ENCODE measurements at regions not wholly inside any gene's neighbourhood (a gene's known extent, or its start where the extent isn't known, plus 50 kb on each side); places are given as distances from the start of the nearest gene placed in this dataset.

- H3K4me3 ChIP-seq, result no peak overlapping the region
- in situ Hi-C loops (cut with MboI; ENCODE audit: low pct_unique_long_range_greater_than_20kb in 2 of 9, low sequenced_read_pairs in 9 of 9, unreplicated experiment in 9 of 9), result no loop called here
- WGBS, 10 experiments, result 0 to 83% (median 60%) methylated on average over 1 of the region's 1 CpG; no CpG with 5 or more reads in 1 of the 10 experiments
- no peaks in the 10 kb centered on the region for H3K4me1 ChIP-seq (replicated peaks in 1 of 2)
- ATAC-seq (replicated peaks in 6 of 8), result peak in 1 of 8 experiments; percentile 43
- no peak overlapping the region for H3K27ac ChIP-seq
These were observed 499.2 kb upstream of the COX7C start for GRCh38 chr5:86118542-86118941.

GRCh38 chr5:86124333-86124732 is 493.4 kb upstream of the COX7C start:
- WGBS, 10 experiments, result 7 to 100% (median 72%) methylated on average over 1 to 3 of the region's 3 CpGs; no CpG with 5 or more reads in 3 of the 10 experiments
- H3K4me3 ChIP-seq, result no peak overlapping the region
- H3K27ac ChIP-seq, result no peak overlapping the region
- ATAC-seq (replicated peaks in 6 of 8), result peak in 3 of 8 experiments; percentile 12 to 65 (median 32)
- in situ Hi-C loops (cut with MboI; ENCODE audit: low pct_unique_long_range_greater_than_20kb in 2 of 9, low sequenced_read_pairs in 9 of 9, unreplicated experiment in 9 of 9), result no loop called here
- H3K4me1 ChIP-seq (replicated peaks in 1 of 2), result peaks cover 0 to 8% of the 10 kb centered on the region in 2 donors

- Histone ChIP-seq H3K4me1 (replicated peaks in 1 of 2) (peaks cover 0 to 8% of the 10 kb centered on the region in 2 donors), H3K27ac (no peak overlapping the region), H3K4me3 (no peak overlapping the region)
- peak in 2 of 8 experiments; percentile 19 to 32 for ATAC-seq (replicated peaks in 6 of 8)
- in situ Hi-C loops (cut with MboI; ENCODE audit: low pct_unique_long_range_greater_than_20kb in 2 of 9, low sequenced_read_pairs in 9 of 9, unreplicated experiment in 9 of 9), result no loop called here
- WGBS, 10 experiments, result 7 to 86% (median 50%) methylated on average over 1 to 2 of the region's 2 CpGs; no CpG with 5 or more reads in 1 of the 10 experiments
These were observed 491.8 kb upstream of the COX7C start for GRCh38 chr5:86125731-86126601.

- H3K4me3 ChIP-seq, result no peak overlapping the region
These were observed 490.0 kb upstream of the COX7C start for GRCh38 chr5:86127696-86128095.

GRCh38 chr5:86129009-86129408 is 488.7 kb upstream of the COX7C start:
- peaks cover 0 to 8% of the 10 kb centered on the region in 2 donors for H3K4me1 ChIP-seq (replicated peaks in 1 of 2)
- ATAC-seq (replicated peaks in 6 of 8), result no peak
- in situ Hi-C loops (cut with MboI; ENCODE audit: low pct_unique_long_range_greater_than_20kb in 2 of 9, low sequenced_read_pairs in 9 of 9, unreplicated experiment in 9 of 9), result no loop called here

More at GRCh38 chr5:86127696-86128095, 490.0 kb upstream of the COX7C start:
- in situ Hi-C loops (cut with MboI; ENCODE audit: low pct_unique_long_range_greater_than_20kb in 2 of 9, low sequenced_read_pairs in 9 of 9, unreplicated experiment in 9 of 9), result no loop called here
- Histone ChIP-seq H3K27ac (no peak overlapping the region), H3K4me1 (replicated peaks in 1 of 2) (peaks cover 0 to 8% of the 10 kb centered on the region in 2 donors)
- ATAC-seq (replicated peaks in 6 of 8), result no peak
- WGBS, 10 experiments, result 0 to 100% (median 50%) methylated on average over 1 of the region's 1 CpG; no CpG with 5 or more reads in 1 of the 10 experiments

GRCh38 chr5:86137297-86137696 is 480.4 kb upstream of the COX7C start:
- Histone ChIP-seq H3K4me1 (replicated peaks in 1 of 2) (no peaks in the 10 kb centered on the region), H3K4me3 (no peak overlapping the region), H3K27ac (no peak overlapping the region)
- 8 to 93% (median 66%) methylated on average over 1 to 2 of the region's 2 CpGs for WGBS, 10 experiments
- ATAC-seq (replicated peaks in 6 of 8), result no peak
- in situ Hi-C loops (cut with MboI; ENCODE audit: low pct_unique_long_range_greater_than_20kb in 2 of 9, low sequenced_read_pairs in 9 of 9, unreplicated experiment in 9 of 9), result no loop called here

More at GRCh38 chr5:86129009-86129408, 488.7 kb upstream of the COX7C start:
- Histone ChIP-seq H3K4me3 (no peak overlapping the region), H3K27ac (no peak overlapping the region)

GRCh38 chr5:86143837-86144236 is 473.9 kb upstream of the COX7C start:
- no peaks in the 10 kb centered on the region for H3K4me1 ChIP-seq (replicated peaks in 1 of 2)
- no peak for ATAC-seq (replicated peaks in 6 of 8)
- no peak overlapping the region for H3K27ac ChIP-seq
- WGBS, 10 experiments, result 6 to 93% (median 51%) methylated on average over 2 to 3 of the region's 3 CpGs; no CpG with 5 or more reads in 4 of the 10 experiments
- in situ Hi-C loops (cut with MboI; ENCODE audit: low pct_unique_long_range_greater_than_20kb in 2 of 9, low sequenced_read_pairs in 9 of 9, unreplicated experiment in 9 of 9), result no loop called here
- H3K4me3 ChIP-seq, result no peak overlapping the region

- in situ Hi-C loops (cut with MboI; ENCODE audit: low pct_unique_long_range_greater_than_20kb in 2 of 9, low sequenced_read_pairs in 9 of 9, unreplicated experiment in 9 of 9), result no loop called here
- no peak for ATAC-seq (replicated peaks in 6 of 8)
- H3K4me1 ChIP-seq (replicated peaks in 1 of 2), result no peaks in the 10 kb centered on the region
- no peak overlapping the region for H3K27ac ChIP-seq
- H3K4me3 ChIP-seq, result no peak overlapping the region
- WGBS, 10 experiments, result 0 to 100% (median 52%) methylated on average over 1 to 3 of the region's 3 CpGs; no CpG with 5 or more reads in 4 of the 10 experiments
These were observed 464.7 kb upstream of the COX7C start for GRCh38 chr5:86152988-86153560.

- Histone ChIP-seq H3K4me1 (replicated peaks in 1 of 2) (no peaks in the 10 kb centered on the region), H3K27ac (no peak overlapping the region), H3K4me3 (no peak overlapping the region)
- in situ Hi-C loops (cut with MboI; ENCODE audit: low pct_unique_long_range_greater_than_20kb in 2 of 9, low sequenced_read_pairs in 9 of 9, unreplicated experiment in 9 of 9), result no loop called here
- 7 to 100% (median 68%) methylated on average over 1 to 3 of the region's 3 CpGs for WGBS, 10 experiments
- ATAC-seq (replicated peaks in 6 of 8), result no peak
These were observed 461.9 kb upstream of the COX7C start for GRCh38 chr5:86155796-86156195.

GRCh38 chr5:86170194-86170593 is 447.5 kb upstream of the COX7C start:
- no peak overlapping the region for H3K27ac ChIP-seq
- in situ Hi-C loops (cut with MboI; ENCODE audit: low pct_unique_long_range_greater_than_20kb in 2 of 9, low sequenced_read_pairs in 9 of 9, unreplicated experiment in 9 of 9), result no loop called here
- H3K4me1 ChIP-seq (replicated peaks in 1 of 2), result no peaks in the 10 kb centered on the region
- H3K4me3 ChIP-seq, result no peak overlapping the region
- ATAC-seq (replicated peaks in 6 of 8), result no peak
- WGBS, 10 experiments, result 0 to 100% (median 83%) methylated on average over 1 of the region's 1 CpG; no CpG with 5 or more reads in 1 of the 10 experiments

GRCh38 chr5:86175224-86175623 is 442.5 kb upstream of the COX7C start:
- in situ Hi-C loops (cut with MboI; ENCODE audit: low pct_unique_long_range_greater_than_20kb in 2 of 9, low sequenced_read_pairs in 9 of 9, unreplicated experiment in 9 of 9), result no loop called here
- H3K27ac ChIP-seq, result no peak overlapping the region
- H3K4me1 ChIP-seq (replicated peaks in 1 of 2), result no peaks in the 10 kb centered on the region
- 0 to 86% (median 25%) methylated on average over 1 of the region's 1 CpG; no CpG with 5 or more reads in 3 of the 10 experiments for WGBS, 10 experiments
- ATAC-seq (replicated peaks in 6 of 8), result peak in 2 of 8 experiments; percentile 63 to 71
- no peak overlapping the region for H3K4me3 ChIP-seq

GRCh38 chr5:86199287-86199686 is 418.5 kb upstream of the COX7C start:
- Histone ChIP-seq H3K4me1 (replicated peaks in 1 of 2) (no peaks in the 10 kb centered on the region), H3K4me3 (no peak overlapping the region), H3K27ac (no peak overlapping the region)
- in situ Hi-C loops (cut with MboI; ENCODE audit: low pct_unique_long_range_greater_than_20kb in 2 of 9, low sequenced_read_pairs in 9 of 9, unreplicated experiment in 9 of 9), result no loop called here
- ATAC-seq (replicated peaks in 6 of 8), result no peak

GRCh38 chr5:86228147-86228546 is 389.6 kb upstream of the COX7C start:
- in situ Hi-C loops (cut with MboI; ENCODE audit: low pct_unique_long_range_greater_than_20kb in 2 of 9, low sequenced_read_pairs in 9 of 9, unreplicated experiment in 9 of 9), result no loop called here
- H3K4me1 ChIP-seq (replicated peaks in 1 of 2), result peaks cover 0 to 4% of the 10 kb centered on the region in 2 donors

More at GRCh38 chr5:86228147-86228546, 389.6 kb upstream of the COX7C start:
- no peak overlapping the region for H3K4me3 ChIP-seq
- no peak overlapping the region for H3K27ac ChIP-seq
- no peak for ATAC-seq (replicated peaks in 6 of 8)
